ENCODE measurements at regions not wholly inside any gene's neighbourhood (a gene's known extent, or its start where the extent isn't known, plus 50 kb on each side); places are given as distances from the start of the nearest gene placed in this dataset.

- TF ChIP-seq USF2 (IDR thresholded peaks at IDR 0.05; ENCODE audit: borderline replicate concordance, low read depth, low read length): no peak
- peak in 1 of 2 experiments; percentile 15; a peak in 2 of 4 replicates for TF ChIP-seq BHLHE40 (IDR thresholded peaks at IDR 0.05; ENCODE audit: borderline replicate concordance in 1 of 2, low read depth in 2 of 2, low read length in 1 of 2)
- TF ChIP-seq EED (IDR thresholded peaks at IDR 0.05; ENCODE audit: low read depth): no peak
- TF ChIP-seq IKZF2 (IDR thresholded peaks at IDR 0.05): no peak
- no peak for TF ChIP-seq PKNOX1 (IDR thresholded peaks at IDR 0.05)
- peak; percentile 71 to 82 (median 79) for TF ChIP-seq CTCF (IDR thresholded peaks at IDR 0.05 in 2 of 3, conservative IDR thresholded peaks at IDR 0.05 in 1 of 3; ENCODE audit: control insufficient read depth in 2 of 3, extremely low read depth in 1 of 3, insufficient read depth in 1 of 3, low read depth in 3 of 3, low read length in 3 of 3)
- TF ChIP-seq ZNF207 (IDR thresholded peaks at IDR 0.05; ENCODE audit: borderline replicate concordance): no peak
- TF ChIP-seq RAD21 (IDR thresholded peaks at IDR 0.05; ENCODE audit: insufficient read depth, low read depth, low read length): peak; percentile 67
- TF ChIP-seq IKZF1 (conservative IDR thresholded peaks at IDR 0.05): no peak
- TF ChIP-seq MTA2 (IDR thresholded peaks at IDR 0.05; ENCODE audit: low read depth): no peak
- TF ChIP-seq ZBED1 (IDR thresholded peaks at IDR 0.05; ENCODE audit: borderline replicate concordance): no peak
- TF ChIP-seq RUNX3 (IDR thresholded peaks at IDR 0.05; ENCODE audit: low read length): no peak
- TF ChIP-seq MLLT1 (IDR thresholded peaks at IDR 0.05): no peak
- TF ChIP-seq CBX5 (IDR thresholded peaks at IDR 0.05; ENCODE audit: low read depth): no peak
These were observed 144.6 kb upstream of the TNR start (continued) for GRCh38 chr1:175887981-175888428.
